Stimulated activated memory B cell treated with anti-CD40 and anti-IgM and Interleukin-4, amounts not matched to agents 10 μg/mL and 1 μg/mL and 100 μg/mL, for 72 hours (primary cell): ENCODE measurements at regions not wholly inside any gene's neighbourhood (a gene's known extent, or its start where the extent isn't known, plus 50 kb on each side); places are given as distances from the start of the nearest gene placed in this dataset.

ENCODE experiments used
- ATAC-seq: fragments of 150-1000 bp; cut with Tn5 transposase; 2 replicates; pipeline ENCODE4 v1.10.0; 2021
- H3K27ac Mint-ChIP-seq: one replicate; pipeline ENCODE4 v1.8.0; 2022; ENCODE audit warnings: mild to moderate bottlenecking, mixed read lengths
- H3K27me3 Mint-ChIP-seq: one replicate; pipeline ENCODE4 v1.8.0; 2022; ENCODE audit warnings: mixed read lengths
- H3K36me3 Mint-ChIP-seq: one replicate; pipeline ENCODE4 v1.8.0; 2022; ENCODE audit warnings: mixed read lengths
- H3K4me1 Mint-ChIP-seq: one replicate; pipeline ENCODE4 v1.8.0; 2022; ENCODE audit warnings: mixed read lengths
- H3K4me3 Mint-ChIP-seq: one replicate; pipeline ENCODE4 v1.8.0; 2022; ENCODE audit warnings: mild to moderate bottlenecking, moderate library complexity, mixed read lengths
- H3K9me3 Mint-ChIP-seq: one replicate; pipeline ENCODE4 v1.8.0; 2022; ENCODE audit warnings: mixed read lengths

DNA sequence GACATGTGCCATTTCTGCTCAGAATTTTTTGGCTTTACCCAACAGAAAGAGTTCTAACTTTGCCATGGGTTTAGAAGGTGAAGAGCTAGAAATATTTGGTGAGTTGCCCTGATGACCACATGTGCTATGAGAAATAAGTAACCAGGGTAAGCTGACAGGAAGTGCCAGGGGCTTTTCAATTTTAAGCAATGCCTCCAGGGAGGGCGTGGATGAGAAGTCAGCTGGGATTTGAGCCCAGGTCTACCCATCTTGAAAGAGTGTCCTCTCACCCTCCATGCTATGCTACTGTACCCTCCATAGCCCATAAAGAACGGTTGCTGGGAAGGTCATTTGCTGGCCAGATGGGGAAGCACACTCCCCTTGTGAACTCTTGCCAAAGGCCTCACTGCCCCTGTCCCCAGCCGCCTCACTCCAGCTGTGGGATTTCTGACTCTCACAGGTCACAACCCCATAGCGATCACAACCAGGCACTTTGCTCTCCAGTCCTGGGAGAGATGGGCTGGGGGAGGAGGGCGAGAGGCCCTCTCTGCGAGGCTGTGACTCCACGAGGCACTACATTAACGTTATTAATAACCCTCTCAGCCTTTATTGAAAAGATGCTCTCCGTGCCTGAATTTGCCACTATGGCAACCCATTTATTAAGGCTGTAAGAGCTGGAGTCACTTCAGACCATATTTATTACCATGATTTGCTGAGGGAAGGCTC, 291.1 kb downstream of the DHX35 start:
- H3K9me3 Mint-ChIP-seq: no peaks in the 10 kb centered on the region
- no peak overlapping the region for H3K4me3 Mint-ChIP-seq
- H3K36me3 Mint-ChIP-seq: no peaks in the 10 kb centered on the region
- H3K27ac Mint-ChIP-seq: no peak overlapping the region
- no peaks in the 10 kb centered on the region for H3K27me3 Mint-ChIP-seq
- ATAC-seq: no peak
- no peaks in the 10 kb centered on the region for H3K4me1 Mint-ChIP-seq

DNA sequence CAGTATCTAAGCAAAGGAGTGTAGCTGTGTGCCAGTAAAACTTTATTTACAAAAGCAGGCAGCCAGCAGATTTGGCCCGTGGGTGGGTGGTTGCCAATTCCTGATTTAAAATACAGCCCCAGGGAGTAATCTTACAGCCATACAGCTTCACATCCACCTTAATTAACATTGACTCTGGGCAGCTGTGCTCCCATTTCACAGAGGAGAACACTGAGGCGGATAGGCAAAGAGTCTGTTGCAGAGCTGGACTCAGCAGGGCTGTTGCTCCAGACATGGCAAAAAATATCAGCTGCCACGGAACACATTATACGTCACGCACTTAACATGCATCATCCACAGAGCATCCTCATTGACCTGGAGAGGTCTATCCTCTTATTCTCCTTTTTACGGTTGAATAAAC, 289.9 kb downstream of the DHX35 start:
- Mint-ChIP-seq H3K4me1 (no peaks in the 10 kb centered on the region), H3K36me3 (no peaks in the 10 kb centered on the region), H3K27ac (no peak overlapping the region), H3K9me3 (no peaks in the 10 kb centered on the region), H3K27me3 (no peaks in the 10 kb centered on the region), H3K4me3 (no peak overlapping the region)
- ATAC-seq: no peak

DNA sequence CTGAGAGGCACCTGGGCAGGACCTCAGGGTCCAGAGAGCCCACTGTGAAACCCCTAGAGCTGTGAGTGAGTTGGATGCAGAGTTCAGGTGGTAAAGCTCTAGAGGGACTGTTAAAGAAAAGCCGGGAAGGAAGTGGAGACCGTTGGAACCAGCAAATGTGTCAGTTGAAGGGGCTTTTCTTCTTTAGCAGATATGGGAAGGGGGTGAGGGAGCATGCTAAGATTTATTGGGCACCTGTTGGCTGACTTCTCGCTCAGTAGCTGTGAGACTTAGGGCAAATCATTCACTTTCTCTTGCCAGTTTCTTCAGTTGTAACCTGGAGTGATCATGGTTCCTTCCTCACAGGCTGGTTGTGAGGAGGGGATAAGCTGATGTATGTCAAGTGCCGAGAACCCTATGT, 287.7 kb downstream of the DHX35 start:
- H3K4me3 Mint-ChIP-seq: no peak overlapping the region
- H3K9me3 Mint-ChIP-seq: no peaks in the 10 kb centered on the region
- H3K27me3 Mint-ChIP-seq: peaks cover 11% of the 10 kb centered on the region
- no peak overlapping the region for H3K27ac Mint-ChIP-seq
- ATAC-seq: no peak
- no peaks in the 10 kb centered on the region for H3K36me3 Mint-ChIP-seq
- H3K4me1 Mint-ChIP-seq: no peaks in the 10 kb centered on the region

DNA sequence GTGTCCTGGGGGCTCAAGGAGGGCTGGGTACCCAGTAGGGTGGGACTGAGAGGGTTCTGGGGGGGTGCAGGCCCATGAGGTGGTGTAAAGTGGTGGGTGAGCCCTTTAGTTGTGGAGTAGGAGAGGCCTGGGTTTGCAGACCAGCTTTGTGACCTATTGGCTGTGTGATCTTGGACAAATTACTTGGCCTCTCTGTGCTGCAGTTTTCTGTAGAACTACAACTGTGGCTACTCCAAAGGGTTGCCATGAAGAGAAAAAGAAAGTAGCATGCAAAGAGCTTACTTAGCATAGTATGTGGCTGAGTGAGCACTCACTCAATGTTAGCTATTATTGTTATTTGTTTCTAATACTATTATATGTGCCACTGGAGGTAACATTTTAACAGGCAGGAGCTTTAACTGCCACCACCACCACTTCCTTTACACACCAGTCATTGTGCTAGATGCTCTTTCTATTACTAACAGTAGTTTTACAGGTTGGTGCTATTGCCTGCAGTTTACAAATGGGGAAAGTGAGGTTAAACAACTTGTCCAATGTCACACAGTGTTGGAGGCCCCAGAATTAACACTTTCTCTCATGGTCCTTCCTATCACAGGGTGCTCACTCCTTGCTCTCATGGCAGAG, 286.8 kb downstream of the DHX35 start:
- Mint-ChIP-seq H3K27me3 (peaks cover 15% of the 10 kb centered on the region), H3K27ac (no peak overlapping the region), H3K4me1 (no peaks in the 10 kb centered on the region), H3K36me3 (no peaks in the 10 kb centered on the region), H3K4me3 (no peak overlapping the region), H3K9me3 (no peaks in the 10 kb centered on the region)
- ATAC-seq: no peak

DNA sequence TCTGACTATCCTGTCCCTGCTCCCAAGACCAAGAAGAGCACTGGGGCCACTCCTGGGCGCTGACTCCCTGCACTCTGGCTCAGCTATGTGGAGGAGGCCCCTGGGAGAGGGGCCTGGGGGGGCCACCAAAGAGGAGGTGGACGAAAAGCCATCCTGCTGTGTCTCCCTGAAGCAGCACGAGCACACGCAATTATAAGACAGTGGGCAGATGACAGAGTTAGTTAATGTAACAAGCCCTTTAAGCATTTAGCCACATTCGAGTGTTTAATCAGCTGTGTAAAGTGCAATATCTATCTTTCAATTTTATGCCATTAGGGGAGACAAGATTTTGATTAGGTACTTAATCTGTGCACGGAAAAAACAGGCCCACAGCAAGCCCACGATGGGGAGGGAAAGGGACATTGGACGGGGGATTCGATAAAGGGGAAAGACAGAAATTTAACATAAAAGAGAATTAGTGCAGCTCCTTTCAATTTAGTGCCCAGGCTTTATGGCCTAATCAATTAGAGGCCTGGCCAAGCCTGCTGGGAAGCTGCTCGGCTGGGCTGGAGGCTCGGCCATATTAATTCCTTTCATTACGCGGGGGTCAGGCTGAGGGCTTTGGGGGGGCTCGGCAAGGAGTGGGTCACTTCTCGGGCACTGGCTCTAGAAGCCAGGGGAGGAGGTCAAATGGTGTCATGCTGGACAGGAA, 286.2 kb downstream of the DHX35 start:
- peaks cover 21% of the 10 kb centered on the region for H3K27me3 Mint-ChIP-seq
- ATAC-seq: no peak

DNA sequence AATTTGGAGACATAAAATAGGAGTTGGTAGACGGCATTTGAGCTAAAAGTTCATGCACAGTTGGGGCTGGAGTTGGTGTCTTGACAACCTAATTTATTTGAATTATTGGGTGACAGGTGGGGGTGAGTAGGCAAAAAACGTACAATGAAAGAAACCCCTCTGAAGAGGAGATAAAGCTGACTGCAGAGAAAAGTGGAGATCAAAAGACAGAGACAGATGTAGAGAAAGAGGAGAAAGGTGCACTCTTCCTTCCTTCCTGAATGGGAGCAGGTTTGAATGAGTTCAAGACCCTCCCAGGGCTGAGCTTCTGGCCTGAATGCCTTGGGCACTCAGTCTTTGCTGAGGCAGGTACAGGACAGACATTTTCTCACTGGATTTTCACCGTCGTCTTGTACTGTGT, 284.3 kb downstream of the DHX35 start:
- Mint-ChIP-seq H3K27ac (no peak overlapping the region), H3K4me3 (no peak overlapping the region), H3K36me3 (no peaks in the 10 kb centered on the region), H3K4me1 (no peaks in the 10 kb centered on the region), H3K9me3 (peaks cover 6% of the 10 kb centered on the region), H3K27me3 (peaks cover 27% of the 10 kb centered on the region)
- ATAC-seq: no peak

More for the DNA sequence above, 286.2 kb downstream of the DHX35 start:
- Mint-ChIP-seq H3K27ac (no peak overlapping the region), H3K9me3 (peaks cover 2% of the 10 kb centered on the region), H3K36me3 (no peaks in the 10 kb centered on the region), H3K4me1 (no peaks in the 10 kb centered on the region), H3K4me3 (no peak overlapping the region)

DNA sequence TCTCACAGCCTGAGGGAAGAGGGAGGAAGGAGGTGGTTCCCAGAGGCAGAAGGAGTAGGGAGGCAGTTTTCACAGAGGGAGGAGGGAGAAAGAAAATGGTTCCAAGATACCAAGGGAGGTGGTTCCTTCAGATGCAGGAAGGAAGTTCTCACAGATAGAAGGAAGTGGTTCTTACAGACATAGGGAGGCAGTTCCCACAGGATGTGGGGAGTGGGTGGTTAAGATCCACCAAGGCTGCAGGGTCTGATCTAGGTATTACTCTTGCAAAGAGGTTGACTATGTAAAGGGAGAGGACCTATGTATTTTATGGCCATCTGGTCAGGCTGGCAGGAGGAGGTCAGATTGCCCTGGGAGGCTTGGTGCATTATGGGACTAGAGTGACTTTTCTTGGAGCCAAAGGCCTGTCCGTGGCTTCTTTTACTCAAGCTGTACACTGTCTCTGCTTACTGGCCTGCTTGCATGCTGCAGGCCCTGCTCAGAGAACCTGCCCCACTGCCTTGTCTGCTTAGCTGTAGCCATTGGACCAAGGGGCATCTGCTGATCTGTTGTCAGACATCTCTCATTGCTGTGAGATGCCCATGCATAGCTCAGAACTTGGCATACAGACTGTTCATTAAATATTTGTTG, 283.7 kb downstream of the DHX35 start:
- Mint-ChIP-seq H3K27ac (no peak overlapping the region), H3K27me3 (peaks cover 27% of the 10 kb centered on the region), H3K36me3 (no peaks in the 10 kb centered on the region), H3K4me3 (no peak overlapping the region), H3K4me1 (no peaks in the 10 kb centered on the region), H3K9me3 (peaks cover 6% of the 10 kb centered on the region)
- no peak for ATAC-seq

DNA sequence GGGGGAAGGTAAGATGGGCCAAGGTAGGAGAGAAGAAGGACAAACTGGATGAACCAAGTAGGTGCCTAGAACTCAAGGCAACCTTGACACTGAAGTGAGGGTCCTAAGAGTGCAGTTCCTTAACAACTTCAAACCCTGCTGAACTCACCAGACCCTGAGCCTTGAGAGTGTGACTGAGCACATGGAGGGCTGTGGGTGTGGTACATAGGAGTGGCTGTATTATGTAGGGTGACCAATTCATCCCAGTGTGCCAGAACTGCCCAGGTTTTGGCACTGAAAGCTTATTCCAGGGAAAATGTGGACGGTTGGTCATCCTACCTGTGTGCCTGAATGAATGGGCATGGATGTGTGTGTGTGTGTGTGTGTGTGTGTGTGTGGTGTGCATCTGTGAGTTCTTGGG, 281.8 kb downstream of the DHX35 start:
- Mint-ChIP-seq H3K4me1 (no peaks in the 10 kb centered on the region), H3K9me3 (peaks cover 6% of the 10 kb centered on the region), H3K27me3 (peaks cover 27% of the 10 kb centered on the region), H3K36me3 (no peaks in the 10 kb centered on the region), H3K4me3 (no peak overlapping the region), H3K27ac (no peak overlapping the region)
- ATAC-seq: no peak

DNA sequence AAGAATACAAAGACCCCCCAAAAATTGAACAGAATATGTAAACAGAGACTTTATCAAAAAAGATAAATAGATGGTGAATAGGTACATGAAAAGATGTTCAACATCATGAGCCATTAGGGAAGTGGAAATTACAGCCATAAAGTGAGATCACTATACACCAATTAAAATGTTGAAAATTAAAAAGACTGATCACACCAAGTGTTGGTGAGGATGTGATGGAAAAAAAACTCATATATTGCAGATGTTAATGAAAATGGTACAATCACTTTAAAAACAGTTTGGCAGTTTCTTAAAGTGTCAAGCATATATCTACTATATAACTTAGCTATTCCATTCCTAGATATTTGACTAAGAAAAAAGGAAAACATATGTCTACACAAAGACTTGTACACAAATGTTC, 280.5 kb downstream of the DHX35 start:
- ATAC-seq: no peak
- H3K27ac Mint-ChIP-seq: no peak overlapping the region
- H3K4me1 Mint-ChIP-seq: no peaks in the 10 kb centered on the region
- peaks cover 33% of the 10 kb centered on the region for H3K27me3 Mint-ChIP-seq
- H3K36me3 Mint-ChIP-seq: no peaks in the 10 kb centered on the region
- peaks cover 6% of the 10 kb centered on the region for H3K9me3 Mint-ChIP-seq
- H3K4me3 Mint-ChIP-seq: no peak overlapping the region

DNA sequence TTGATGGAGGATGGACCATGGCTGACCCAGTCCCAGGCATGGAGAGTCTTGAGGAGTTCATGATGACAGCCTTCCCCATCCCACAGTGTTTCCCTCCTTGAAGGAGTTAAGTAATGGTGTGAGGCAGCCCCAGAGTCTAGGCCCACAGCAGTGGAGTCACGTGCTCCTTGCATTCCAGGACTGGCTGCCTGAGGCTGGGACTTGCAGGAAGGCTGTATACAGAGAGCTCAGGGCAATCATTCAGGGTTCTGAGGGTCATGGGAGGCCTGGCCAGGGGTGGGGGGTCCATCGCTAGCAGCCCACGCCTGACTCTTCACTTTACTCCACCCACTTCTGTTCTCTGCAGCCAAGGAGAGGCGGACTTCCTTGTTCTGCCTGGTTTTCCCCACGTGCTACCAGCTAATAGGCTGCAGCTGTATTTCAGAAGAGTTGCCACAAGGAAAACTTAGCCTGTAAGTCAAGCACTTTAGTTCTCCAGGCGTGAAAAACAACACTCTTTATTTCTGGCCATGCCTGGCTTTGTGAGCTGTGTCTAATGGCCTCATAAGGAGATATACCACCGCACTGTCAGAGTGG, 272.5 kb downstream of the DHX35 start:
- Mint-ChIP-seq H3K4me3 (no peak overlapping the region), H3K36me3 (no peaks in the 10 kb centered on the region), H3K27ac (no peak overlapping the region), H3K27me3 (peaks cover 33% of the 10 kb centered on the region), H3K9me3 (no peaks in the 10 kb centered on the region), H3K4me1 (no peaks in the 10 kb centered on the region)
- ATAC-seq: no peak

DNA sequence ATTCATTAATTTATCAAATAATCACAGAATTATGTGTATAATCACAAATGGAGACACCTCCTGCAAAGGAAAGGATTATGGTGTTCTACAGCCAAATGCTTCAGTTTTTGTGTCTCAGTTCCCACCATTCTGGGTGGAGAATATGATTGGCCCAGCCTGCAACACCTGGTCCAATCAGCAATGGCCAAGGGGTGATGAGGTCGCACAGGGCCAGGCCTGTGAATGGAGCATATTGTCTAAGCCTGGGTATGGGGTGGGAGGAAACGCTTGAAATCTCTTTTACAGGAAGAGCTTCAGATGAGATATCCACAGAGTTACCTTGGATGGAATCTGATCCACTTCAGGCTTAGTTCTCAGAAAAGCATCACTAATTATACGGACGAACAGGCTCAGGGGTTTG, 271.6 kb downstream of the DHX35 start:
- H3K27ac Mint-ChIP-seq: no peak overlapping the region
- H3K36me3 Mint-ChIP-seq: no peaks in the 10 kb centered on the region
- H3K27me3 Mint-ChIP-seq: peaks cover 33% of the 10 kb centered on the region
- ATAC-seq: no peak
- no peak overlapping the region for H3K4me3 Mint-ChIP-seq
- no peaks in the 10 kb centered on the region for H3K9me3 Mint-ChIP-seq
- H3K4me1 Mint-ChIP-seq: no peaks in the 10 kb centered on the region

DNA sequence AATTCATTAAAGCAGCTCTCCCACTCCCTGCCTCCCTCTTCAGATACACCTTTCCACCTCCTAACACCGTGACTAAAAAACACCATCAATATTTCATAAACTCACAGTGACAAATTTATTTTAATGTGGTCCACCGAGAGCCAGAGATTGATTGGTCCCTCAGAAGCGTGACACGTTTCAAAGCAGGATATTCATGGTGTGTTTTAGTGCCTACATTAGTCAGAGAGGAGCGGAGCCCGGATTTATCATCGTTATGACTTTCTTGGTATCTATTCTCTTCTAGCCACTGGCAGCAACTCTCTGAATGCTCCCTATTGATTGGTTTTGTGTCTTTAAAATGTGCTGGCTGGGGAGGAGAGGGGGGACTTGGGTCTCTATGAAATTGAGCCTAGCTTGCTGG, 265.3 kb downstream of the DHX35 start:
- ATAC-seq: no peak
- H3K4me3 Mint-ChIP-seq: no peak overlapping the region
- H3K9me3 Mint-ChIP-seq: no peaks in the 10 kb centered on the region
- H3K36me3 Mint-ChIP-seq: no peaks in the 10 kb centered on the region
- H3K4me1 Mint-ChIP-seq: no peaks in the 10 kb centered on the region
- no peak overlapping the region for H3K27ac Mint-ChIP-seq
- peaks cover 11% of the 10 kb centered on the region for H3K27me3 Mint-ChIP-seq

DNA sequence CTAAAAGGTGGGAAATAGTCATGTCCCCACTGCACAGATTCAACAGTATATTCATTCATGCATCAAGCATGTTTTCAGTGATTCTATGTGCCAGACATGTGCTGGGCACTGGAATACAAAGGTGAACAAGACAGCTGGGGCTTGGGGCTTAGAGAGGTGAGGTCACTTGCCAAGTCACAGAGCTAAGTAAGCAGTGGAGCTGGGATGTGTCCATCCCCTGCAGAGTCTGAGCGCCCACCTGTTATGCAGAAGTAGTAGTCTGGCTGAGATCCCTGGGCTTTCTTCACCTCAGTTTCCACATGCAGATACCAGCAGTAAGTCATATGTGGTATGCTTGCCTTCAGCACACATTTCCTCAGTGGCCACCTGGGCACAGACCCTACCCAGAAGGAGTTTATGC, 263.8 kb downstream of the DHX35 start:
- Mint-ChIP-seq H3K4me1 (no peaks in the 10 kb centered on the region), H3K9me3 (no peaks in the 10 kb centered on the region)
- ATAC-seq: no peak

DNA sequence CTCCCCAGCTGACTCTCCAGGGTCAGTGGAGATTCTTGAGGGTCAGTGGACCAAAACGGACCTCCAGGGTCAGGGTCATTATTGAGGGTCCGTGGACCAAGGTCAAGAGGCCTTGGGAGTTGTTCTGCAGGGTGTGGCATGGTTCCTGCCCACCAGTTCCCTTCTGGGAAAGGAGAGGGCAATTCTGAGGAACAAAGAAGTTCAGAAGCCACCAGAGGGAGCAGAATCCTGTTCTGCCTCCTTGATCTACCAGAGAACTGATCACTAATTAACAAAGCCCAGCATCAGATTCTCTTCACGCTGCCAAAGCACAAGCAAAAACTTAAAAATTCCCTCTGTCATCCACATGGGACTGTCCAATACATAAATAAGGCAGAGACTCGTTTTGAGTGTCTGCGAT, 263.4 kb downstream of the DHX35 start:
- Mint-ChIP-seq H3K9me3 (no peaks in the 10 kb centered on the region), H3K27me3 (peaks cover 7% of the 10 kb centered on the region), H3K36me3 (no peaks in the 10 kb centered on the region), H3K27ac (no peak overlapping the region), H3K4me3 (no peak overlapping the region), H3K4me1 (no peaks in the 10 kb centered on the region)
- no peak for ATAC-seq

More for the DNA sequence above, 263.8 kb downstream of the DHX35 start:
- Mint-ChIP-seq H3K27ac (no peak overlapping the region), H3K36me3 (no peaks in the 10 kb centered on the region), H3K4me3 (no peak overlapping the region), H3K27me3 (peaks cover 7% of the 10 kb centered on the region)

DNA sequence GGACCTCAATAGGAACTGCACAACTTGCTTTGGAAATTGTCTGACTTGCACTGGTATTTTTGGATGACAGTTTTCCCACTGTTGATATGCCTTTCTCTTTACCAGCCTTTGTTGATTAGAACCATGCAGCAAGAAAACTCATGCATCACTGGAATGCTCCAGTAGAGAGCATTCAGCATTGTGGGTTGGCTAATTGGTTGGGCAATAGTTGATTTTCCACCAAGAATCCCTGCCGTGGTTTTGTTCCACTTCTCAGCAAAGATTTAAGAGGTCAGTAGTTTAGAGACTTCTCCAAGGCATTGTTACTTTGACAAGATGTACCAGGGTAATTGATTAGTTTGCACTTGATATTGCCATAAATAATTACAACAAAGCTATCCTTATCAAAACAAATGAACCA, 260.0 kb downstream of the DHX35 start:
- no peak for ATAC-seq
- H3K36me3 Mint-ChIP-seq: no peaks in the 10 kb centered on the region
- no peaks in the 10 kb centered on the region for H3K9me3 Mint-ChIP-seq
- H3K4me3 Mint-ChIP-seq: no peak overlapping the region
- H3K27ac Mint-ChIP-seq: no peak overlapping the region
- no peaks in the 10 kb centered on the region for H3K4me1 Mint-ChIP-seq
- H3K27me3 Mint-ChIP-seq: peaks cover 18% of the 10 kb centered on the region
